HCT116 (cell line): ENCODE measurements at regions not wholly inside any gene's neighbourhood (a gene's known extent, or its start where the extent isn't known, plus 50 kb on each side); places are given as distances from the start of the nearest gene placed in this dataset.

Experiments used
- ATAC-seq: fragments of 200-7000 bp; cut with Tn5 transposase; 2 replicates; pipeline ENCODE4 v1.9.1; 2020; ENCODE audit warnings: mild to moderate bottlenecking, moderate library complexity
- BruUV-seq: library from RNA; stranded (reverse); fragments of 400-500 nt; replicated peaks from 2 replicates; lab custom pipeline; 2021; lab: Mats Ljungman, UMichigan
- CTCF ChIA-PET: fragments of 300-600 bp; sonication (Branson Sonifier 250); formaldehyde crosslinking; loops from one replicate; lab custom pipeline; 2021; ENCODE audit warnings: antibody characterized with exemption; lab: Charles Lee
- POLR2A ChIA-PET: fragments of 300-600, 350-600 bp; sonication (Branson Sonifier 250); formaldehyde crosslinking; loops from one replicate; lab custom pipeline; 2021; ENCODE audit warnings: antibody characterized with exemption; lab: Charles Lee
- RAD21 ChIA-PET, 2 experiments: fragments of 300-600 bp; sonication (Branson Sonifier 250); formaldehyde crosslinking; loops; one replicate each; lab custom pipeline; 2023; ENCODE audit warnings: low total read pairs in 2 of 2; ENCODE audit not compliant: uncharacterized antibody in 2 of 2, unreplicated experiment in 2 of 2, low non-redundant PET in 1 of 2; lab: Charles Lee
- DNase-seq: peaks from one replicate; pipeline ENCODE4 v3.0.0-alpha.2; 2010; ENCODE audit warnings: low read depth, low spot score
- H2AFZ ChIP-seq: fragments of 200-600 bp; shearing (Covaris generic), sonication (generic); 2 replicates; pipeline ENCODE4 v1.6.1; 2017; ENCODE audit warnings: low read depth, mixed run types, mixed read lengths, antibody characterized with exemption, low read length; ENCODE audit not compliant: poor library complexity, severe bottlenecking
- H3K27ac ChIP-seq: 2 replicates; pipeline ENCODE4 v1.5.1; 2012; ENCODE audit warnings: low read depth, low read length
- H3K27me3 ChIP-seq: fragments of 200-600 bp; sonication (generic); 2 replicates; pipeline ENCODE4 v1.6.1; 2016; ENCODE audit warnings: mixed run types, low read length, mixed read lengths; ENCODE audit not compliant: insufficient read depth
- H3K36me3 ChIP-seq, 2 experiments: fragments of 200-500 bp in 1 of 2; fragments of 200-600 bp in 1 of 2; sonication (Bioruptor generic) in 1 of 2; sonication (generic) in 1 of 2; 2 replicates each; pipeline versions ENCODE4 v1.5.1 to v1.6.1; 2014 to 2016; ENCODE audit warnings: low read length in 2 of 2, inconsistent platforms in 1 of 2, mixed read lengths in 1 of 2, mixed run types in 1 of 2; ENCODE audit not compliant: insufficient read depth in 2 of 2, control insufficient read depth in 1 of 2
- H3K4me1 ChIP-seq, 2 experiments: fragments of 200-600 bp in 1 of 2; sonication (generic) in 1 of 2; 2 replicates each; pipeline versions ENCODE4 v1.5.1 to v1.6.1; 2012 to 2017; ENCODE audit warnings: low read length in 2 of 2, inconsistent platforms in 1 of 2, mild to moderate bottlenecking in 1 of 2, mixed read lengths in 1 of 2, mixed run types in 1 of 2, moderate library complexity in 1 of 2; ENCODE audit not compliant: insufficient read depth in 2 of 2, control insufficient read depth in 1 of 2
- H3K4me2 ChIP-seq: fragments of 200-600 bp; sonication (generic); 2 replicates; pipeline ENCODE4 v1.6.1; 2017; ENCODE audit warnings: mixed run types, low read length, mixed read lengths
- H3K4me3 ChIP-seq, 2 experiments: fragments of 200-600 bp in 1 of 2; sonication (generic) in 1 of 2; replicated peaks in 1 of 2; 2 replicates each; pipeline ENCODE4 v1.5.1; 2011 to 2016; ENCODE audit warnings: low read length in 2 of 2, control low read depth in 1 of 2, low read depth in 1 of 2, mild to moderate bottlenecking in 1 of 2, mixed read lengths in 1 of 2, mixed run types in 1 of 2
- H3K79me2 ChIP-seq: fragments of 200-600 bp; sonication (generic); 2 replicates; pipeline ENCODE4 v1.6.1; 2017; ENCODE audit warnings: mild to moderate bottlenecking, mixed run types, low read length, moderate library complexity, mixed read lengths; ENCODE audit not compliant: insufficient read depth
- H3K9ac ChIP-seq: fragments of 200-600 bp; sonication (generic); 2 replicates; pipeline ENCODE4 v1.6.1; 2016; ENCODE audit warnings: low read length, mixed read lengths
- H3K9me2 ChIP-seq: fragments of 200-600 bp; sonication (generic), shearing (Covaris generic); 2 replicates; pipeline ENCODE4 v1.6.1; 2017; ENCODE audit warnings: mixed run types, mild to moderate bottlenecking, moderate library complexity; ENCODE audit not compliant: insufficient read depth
- H3K9me3 ChIP-seq, 2 experiments: fragments of 200-500 bp in 1 of 2; fragments of 200-600 bp in 1 of 2; sonication (Bioruptor generic) in 1 of 2; sonication (generic) in 1 of 2; 2 replicates each; pipeline ENCODE4 v1.6.1; 2014 to 2017; ENCODE audit warnings: low read length in 2 of 2, mixed read lengths in 2 of 2, inconsistent platforms in 1 of 2, low read depth in 1 of 2, mild to moderate bottlenecking in 1 of 2, mixed run types in 1 of 2, moderate library complexity in 1 of 2; ENCODE audit not compliant: control insufficient read depth in 1 of 2, insufficient read depth in 1 of 2
- H4K20me1 ChIP-seq: fragments of 200-600 bp; sonication (generic), shearing (Covaris generic); 2 replicates; pipeline ENCODE4 v1.6.1; 2017; ENCODE audit warnings: mixed run types, mild to moderate bottlenecking, moderate library complexity; ENCODE audit not compliant: insufficient read depth
- CBX3 ChIP-seq: IDR thresholded peaks from 2 replicates; pipeline ENCODE4 v1.6.1; 2012; ENCODE audit warnings: low read depth
- EZH2 ChIP-seq: fragments of 200-600 bp; sonication (generic); IDR thresholded peaks from 2 replicates; pipeline ENCODE4 v1.6.1; 2017; ENCODE audit warnings: antibody characterized with exemption, mixed run types
- EZH2phosphoT487 ChIP-seq: fragments of 200-600 bp; IDR thresholded peaks from 2 replicates; pipeline ENCODE4 v1.6.1; 2018; ENCODE audit warnings: antibody characterized with exemption, borderline replicate concordance
- JUND ChIP-seq: IDR thresholded peaks from 2 replicates; pipeline ENCODE4 v1.6.1; 2012
- POLR2A ChIP-seq: IDR thresholded peaks from 2 replicates; pipeline ENCODE4 v1.7.0; 2011; ENCODE audit warnings: borderline replicate concordance; ENCODE audit not compliant: insufficient read depth, insufficient read length; ENCODE audit errors: extremely low read depth
- POLR2AphosphoS5 ChIP-seq: IDR thresholded peaks from 2 replicates; pipeline ENCODE4 v1.6.1; 2011; ENCODE audit warnings: mild to moderate bottlenecking, low read depth, low read length, moderate library complexity
- TCF7L2 ChIP-seq: IDR thresholded peaks from 2 replicates; pipeline ENCODE4 v1.7.0; 2011; ENCODE audit warnings: borderline replicate concordance, inconsistent platforms; ENCODE audit not compliant: insufficient read depth, insufficient read length; ENCODE audit errors: extremely low read depth
- ZFX ChIP-seq: fragments of 450-650 bp; IDR thresholded peaks from 2 replicates; pipeline ENCODE4 v1.6.1; 2017
- intact Hi-C: fragments of 100-400 bp; cut with micrococcal nuclease; formaldehyde crosslinking; loops from 2 replicates; pipeline ENCODE4 v1.10.0; 2022
- TF ChIP-seq, protein P1 (sequence below): IDR thresholded peaks from 2 replicates; pipeline ENCODE4 v1.6.1; 2012; ENCODE audit warnings: low read depth

DNA sequence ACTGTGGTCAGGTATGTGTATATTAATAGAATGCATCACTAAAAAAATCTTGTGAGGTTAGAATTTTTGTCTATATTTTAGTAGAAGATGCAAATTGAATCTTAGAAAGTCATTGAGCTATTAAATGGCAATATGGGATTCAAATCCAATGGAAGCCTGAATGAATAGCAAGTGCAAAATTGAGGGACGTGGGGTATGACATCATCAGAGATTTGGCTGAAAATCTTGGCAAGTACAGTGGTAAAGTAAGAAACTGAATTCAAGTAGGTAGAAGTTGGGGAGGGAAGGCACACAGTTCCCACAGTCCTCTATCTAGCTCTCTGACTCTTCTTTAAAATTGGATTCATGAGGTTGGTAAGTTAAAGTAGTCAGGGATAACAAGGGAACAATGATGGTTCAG is 97.4 kb upstream of the SSTR1 start:
- H3K27ac ChIP-seq = no peak overlapping the region
- H3K27me3 ChIP-seq = no peaks in the 10 kb centered on the region
- no peak overlapping the region for H2AFZ ChIP-seq
- intact Hi-C loops = no loop called here
- H3K9me3 ChIP-seq = no peaks in the 10 kb centered on the region
- no peak overlapping the region for H3K9ac ChIP-seq
- ATAC-seq (no peak), DNase-seq (no peak)
- ChIA-PET CTCF (no interaction called here), RAD21 (interaction anchor here in 1 of 2 experiments (0.6 kb wide), 1 partner anchor 466 kb away, joined by 3 read pairs; no protein-coding TSS in a partner anchor), POLR2A (no interaction called here)
- no peaks in the 10 kb centered on the region for H3K79me2 ChIP-seq
- H4K20me1 ChIP-seq = no peaks in the 10 kb centered on the region
- TF ChIP-seq, protein P1, sequence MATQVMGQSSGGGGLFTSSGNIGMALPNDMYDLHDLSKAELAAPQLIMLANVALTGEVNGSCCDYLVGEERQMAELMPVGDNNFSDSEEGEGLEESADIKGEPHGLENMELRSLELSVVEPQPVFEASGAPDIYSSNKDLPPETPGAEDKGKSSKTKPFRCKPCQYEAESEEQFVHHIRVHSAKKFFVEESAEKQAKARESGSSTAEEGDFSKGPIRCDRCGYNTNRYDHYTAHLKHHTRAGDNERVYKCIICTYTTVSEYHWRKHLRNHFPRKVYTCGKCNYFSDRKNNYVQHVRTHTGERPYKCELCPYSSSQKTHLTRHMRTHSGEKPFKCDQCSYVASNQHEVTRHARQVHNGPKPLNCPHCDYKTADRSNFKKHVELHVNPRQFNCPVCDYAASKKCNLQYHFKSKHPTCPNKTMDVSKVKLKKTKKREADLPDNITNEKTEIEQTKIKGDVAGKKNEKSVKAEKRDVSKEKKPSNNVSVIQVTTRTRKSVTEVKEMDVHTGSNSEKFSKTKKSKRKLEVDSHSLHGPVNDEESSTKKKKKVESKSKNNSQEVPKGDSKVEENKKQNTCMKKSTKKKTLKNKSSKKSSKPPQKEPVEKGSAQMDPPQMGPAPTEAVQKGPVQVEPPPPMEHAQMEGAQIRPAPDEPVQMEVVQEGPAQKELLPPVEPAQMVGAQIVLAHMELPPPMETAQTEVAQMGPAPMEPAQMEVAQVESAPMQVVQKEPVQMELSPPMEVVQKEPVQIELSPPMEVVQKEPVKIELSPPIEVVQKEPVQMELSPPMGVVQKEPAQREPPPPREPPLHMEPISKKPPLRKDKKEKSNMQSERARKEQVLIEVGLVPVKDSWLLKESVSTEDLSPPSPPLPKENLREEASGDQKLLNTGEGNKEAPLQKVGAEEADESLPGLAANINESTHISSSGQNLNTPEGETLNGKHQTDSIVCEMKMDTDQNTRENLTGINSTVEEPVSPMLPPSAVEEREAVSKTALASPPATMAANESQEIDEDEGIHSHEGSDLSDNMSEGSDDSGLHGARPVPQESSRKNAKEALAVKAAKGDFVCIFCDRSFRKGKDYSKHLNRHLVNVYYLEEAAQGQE = no peak
- TF ChIP-seq JUND = no peak
- no peak for TF ChIP-seq EZH2phosphoT487
- no peak for TF ChIP-seq CBX3
- no peak for TF ChIP-seq ZFX
- TF ChIP-seq EZH2 = no peak
- no peak for TF ChIP-seq POLR2A
- no peak overlapping the region for H3K4me3 ChIP-seq
- no peaks in the 10 kb centered on the region for H3K4me1 ChIP-seq
- no TSS peak for BruUV-seq
- H3K9me2 ChIP-seq = no peaks in the 10 kb centered on the region
- H3K4me2 ChIP-seq = no peak overlapping the region
- no peaks in the 10 kb centered on the region for H3K36me3 ChIP-seq

DNA sequence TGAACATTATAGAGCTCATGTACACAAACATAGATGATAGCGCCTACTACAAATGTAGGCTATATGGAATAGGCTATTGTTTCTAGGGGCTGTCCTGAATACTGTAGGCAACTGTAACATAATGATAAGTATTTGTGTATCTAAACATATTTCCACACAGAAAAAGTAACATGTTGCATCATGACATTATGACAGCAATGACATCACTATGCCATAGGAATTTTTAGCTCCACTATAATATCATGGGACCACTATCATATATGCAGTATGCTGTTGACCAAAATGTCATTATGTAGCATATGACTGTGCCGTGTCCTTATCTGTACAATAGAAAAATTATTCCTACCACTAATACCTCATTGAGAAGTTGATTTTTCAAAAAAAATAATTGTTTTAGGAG is 96.7 kb upstream of the SSTR1 start:
- Histone ChIP-seq H3K9me3 (no peaks in the 10 kb centered on the region), H3K36me3 (no peaks in the 10 kb centered on the region), H3K9me2 (no peaks in the 10 kb centered on the region), H3K27me3 (no peaks in the 10 kb centered on the region), H2AFZ (no peak overlapping the region), H3K79me2 (no peaks in the 10 kb centered on the region), H3K9ac (no peak overlapping the region), H3K27ac (no peak overlapping the region), H3K4me1 (no peaks in the 10 kb centered on the region), H3K4me3 (no peak overlapping the region), H3K4me2 (no peak overlapping the region), H4K20me1 (no peaks in the 10 kb centered on the region)
- TF ChIP-seq POLR2AphosphoS5 = no peak
- no peak for TF ChIP-seq TCF7L2
- intact Hi-C loops = no loop called here
- BruUV-seq = no TSS peak
- POLR2A ChIA-PET = no interaction called here
- RAD21 ChIA-PET = interaction anchor here in 1 of 2 experiments (0.6 kb wide), 1 partner anchor 466 kb away, joined by 3 read pairs; no protein-coding TSS in a partner anchor
- ATAC-seq (no peak), DNase-seq (no peak)
- CTCF ChIA-PET = no interaction called here
